SK-N-SH treated with all-trans-retinoic acid at 6 μM for 48 hours (cell line): ENCODE measurements at regions not wholly inside any gene's neighbourhood (a gene's known extent, or its start where the extent isn't known, plus 50 kb on each side); places are given as distances from the start of the nearest gene placed in this dataset.

Source experiments
- ARNTL ChIP-seq: fragments of 450-650 bp; formaldehyde crosslinking; IDR thresholded peaks from 2 replicates; pipeline ENCODE4 v1.5.0; 2020; ENCODE audit warnings: low read depth, mild to moderate bottlenecking, moderate library complexity, borderline replicate concordance
- CREB5 ChIP-seq: fragments of 250-450 bp; sonication (Bioruptor Pico); IDR thresholded peaks from 2 replicates; pipeline ENCODE4 v1.5.1; 2020; ENCODE audit warnings: low read depth, mild to moderate bottlenecking, moderate library complexity
- CSDC2 ChIP-seq: fragments of 250-450 bp; sonication (Bioruptor Pico); IDR thresholded peaks from 2 replicates; pipeline ENCODE4 v1.5.0; 2020; ENCODE audit warnings: mild to moderate bottlenecking, moderate library complexity
- PATZ1 ChIP-seq: fragments of 250-450 bp; sonication (Bioruptor Pico); IDR thresholded peaks from 2 replicates; pipeline ENCODE4 v1.8.0; 2020; ENCODE audit warnings: mild to moderate bottlenecking, moderate library complexity, borderline replicate concordance
- RARB ChIP-seq: fragments of 250-450 bp; sonication (Bioruptor Pico); IDR thresholded peaks from 2 replicates; pipeline ENCODE4 v1.8.0; 2021; ENCODE audit warnings: mild to moderate bottlenecking, moderate library complexity
- SNAI2 ChIP-seq: fragments of 250-450 bp; sonication (Bioruptor Pico); IDR thresholded peaks from 2 replicates; pipeline ENCODE4 v1.5.0; 2020; ENCODE audit warnings: mild to moderate bottlenecking, moderate library complexity
- TOX ChIP-seq: fragments of 250-450 bp; sonication (Bioruptor Pico); IDR thresholded peaks from 2 replicates; pipeline ENCODE4 v1.8.0; 2021; ENCODE audit warnings: mild to moderate bottlenecking, moderate library complexity, borderline replicate concordance
- ZFP3 ChIP-seq: fragments of 250-450 bp; sonication (Bioruptor Pico); IDR thresholded peaks from 2 replicates; pipeline ENCODE4 v1.5.0; 2020; ENCODE audit warnings: mild to moderate bottlenecking, moderate library complexity
- ZFP30 ChIP-seq: fragments of 450-650 bp; formaldehyde crosslinking; IDR thresholded peaks from 2 replicates; pipeline ENCODE4 v1.5.0; 2022; ENCODE audit warnings: mild to moderate bottlenecking, moderate library complexity

- TF ChIP-seq TOX = no peak
- no peak for TF ChIP-seq RARB (CRISPR knock-in tag)
- no peak for TF ChIP-seq SNAI2 (CRISPR knock-in tag)
- no peak for TF ChIP-seq PATZ1 (CRISPR knock-in tag)
- TF ChIP-seq ZFP30 (CRISPR knock-in tag) = no peak
- TF ChIP-seq CSDC2 (CRISPR knock-in tag) = no peak
- TF ChIP-seq CREB5 (CRISPR knock-in tag) = no peak
- TF ChIP-seq ZFP3 = no peak
- TF ChIP-seq ARNTL (CRISPR knock-in tag) = no peak
Measured at GRCh38 chr3:124660599-124660998, 69.7 kb upstream of the UMPS start.
